ENCODE measurements at regions not wholly inside any gene's neighbourhood (a gene's known extent, or its start where the extent isn't known, plus 50 kb on each side); places are given as distances from the start of the nearest gene placed in this dataset.

GRCh38 chr7:34320926-34321661 is 336.9 kb upstream of the NPSR1 start:
- intact Hi-C loops (cut with DNase I) = no loop called here
- Histone ChIP-seq H3K4me3 (peak overlapping the region; percentile 13 to 22), H3K27me3 (no peaks in the 10 kb centered on the region), H3K36me3 (no peaks in the 10 kb centered on the region), H3K9me3 (no peaks in the 10 kb centered on the region), H3K4me1 (peaks cover 0 to 2% of the 10 kb centered on the region in 2 donors), H3K27ac (no peak overlapping the region)
- TF ChIP-seq, protein P1, sequence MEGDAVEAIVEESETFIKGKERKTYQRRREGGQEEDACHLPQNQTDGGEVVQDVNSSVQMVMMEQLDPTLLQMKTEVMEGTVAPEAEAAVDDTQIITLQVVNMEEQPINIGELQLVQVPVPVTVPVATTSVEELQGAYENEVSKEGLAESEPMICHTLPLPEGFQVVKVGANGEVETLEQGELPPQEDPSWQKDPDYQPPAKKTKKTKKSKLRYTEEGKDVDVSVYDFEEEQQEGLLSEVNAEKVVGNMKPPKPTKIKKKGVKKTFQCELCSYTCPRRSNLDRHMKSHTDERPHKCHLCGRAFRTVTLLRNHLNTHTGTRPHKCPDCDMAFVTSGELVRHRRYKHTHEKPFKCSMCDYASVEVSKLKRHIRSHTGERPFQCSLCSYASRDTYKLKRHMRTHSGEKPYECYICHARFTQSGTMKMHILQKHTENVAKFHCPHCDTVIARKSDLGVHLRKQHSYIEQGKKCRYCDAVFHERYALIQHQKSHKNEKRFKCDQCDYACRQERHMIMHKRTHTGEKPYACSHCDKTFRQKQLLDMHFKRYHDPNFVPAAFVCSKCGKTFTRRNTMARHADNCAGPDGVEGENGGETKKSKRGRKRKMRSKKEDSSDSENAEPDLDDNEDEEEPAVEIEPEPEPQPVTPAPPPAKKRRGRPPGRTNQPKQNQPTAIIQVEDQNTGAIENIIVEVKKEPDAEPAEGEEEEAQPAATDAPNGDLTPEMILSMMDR (IDR thresholded peaks at IDR 0.05) = peak; percentile 46 to 85 (median 66)
- DNase-seq (ENCODE audit: low spot score in 2 of 2) = peak in 1 of 2 donors; percentile 66

DNA sequence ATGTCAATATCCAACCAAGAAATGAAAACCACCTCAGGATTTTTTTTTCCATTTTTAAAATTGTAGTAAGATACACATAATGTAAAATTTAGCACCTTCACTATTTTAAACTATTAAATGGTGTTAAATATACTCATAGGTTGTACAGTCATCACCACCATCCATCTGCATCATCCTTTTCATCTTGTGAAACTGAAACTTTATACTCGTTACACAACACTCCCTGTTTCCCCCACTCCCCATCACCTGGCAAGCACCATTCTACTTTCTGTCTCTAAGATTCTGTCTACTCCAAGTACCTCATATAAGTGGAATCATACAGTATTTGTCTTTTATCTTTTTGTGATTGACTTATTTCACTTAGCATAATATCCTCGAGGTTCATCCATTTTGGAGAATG is 335.2 kb upstream of the NPSR1 start:
- Histone ChIP-seq H3K9me3 (no peaks in the 10 kb centered on the region), H3K27me3 (no peaks in the 10 kb centered on the region), H3K36me3 (no peaks in the 10 kb centered on the region), H3K4me1 (peaks cover 0 to 2% of the 10 kb centered on the region in 2 donors), H3K27ac (no peak overlapping the region), H3K4me3 (no peak overlapping the region)
- TF ChIP-seq, protein P1 (IDR thresholded peaks at IDR 0.05) = no peak
- intact Hi-C loops (cut with DNase I) = no loop called here
- no peak for DNase-seq (ENCODE audit: low spot score in 2 of 2)

DNA sequence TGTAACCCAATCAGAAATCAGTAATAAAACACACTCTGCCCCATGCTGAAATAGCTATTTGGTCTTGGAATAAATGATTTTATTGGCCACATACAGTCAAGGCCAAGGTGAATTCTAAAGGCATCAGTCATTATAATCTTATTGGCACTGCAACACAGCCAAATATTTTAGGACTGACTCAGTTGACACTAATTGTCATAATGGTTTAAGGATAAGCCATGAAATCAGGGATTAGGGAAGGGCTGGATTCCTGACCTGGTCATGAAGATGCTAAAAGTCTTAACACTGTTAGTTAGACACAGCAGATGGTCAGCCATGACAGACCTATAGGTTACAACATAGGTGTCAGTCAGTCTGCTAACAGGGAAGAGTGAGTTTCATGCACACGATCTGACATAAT is 330.3 kb upstream of the NPSR1 start:
- no peak for DNase-seq (ENCODE audit: low spot score in 2 of 2)
- TF ChIP-seq, protein P1 (IDR thresholded peaks at IDR 0.05) = no peak
- no peak overlapping the region for H3K27ac ChIP-seq
- H3K4me3 ChIP-seq = no peak overlapping the region
- intact Hi-C loops (cut with DNase I) = no loop called here
- no peaks in the 10 kb centered on the region for H3K36me3 ChIP-seq
- no peaks in the 10 kb centered on the region for H3K27me3 ChIP-seq
- no peaks in the 10 kb centered on the region for H3K4me1 ChIP-seq
- no peaks in the 10 kb centered on the region for H3K9me3 ChIP-seq

DNA sequence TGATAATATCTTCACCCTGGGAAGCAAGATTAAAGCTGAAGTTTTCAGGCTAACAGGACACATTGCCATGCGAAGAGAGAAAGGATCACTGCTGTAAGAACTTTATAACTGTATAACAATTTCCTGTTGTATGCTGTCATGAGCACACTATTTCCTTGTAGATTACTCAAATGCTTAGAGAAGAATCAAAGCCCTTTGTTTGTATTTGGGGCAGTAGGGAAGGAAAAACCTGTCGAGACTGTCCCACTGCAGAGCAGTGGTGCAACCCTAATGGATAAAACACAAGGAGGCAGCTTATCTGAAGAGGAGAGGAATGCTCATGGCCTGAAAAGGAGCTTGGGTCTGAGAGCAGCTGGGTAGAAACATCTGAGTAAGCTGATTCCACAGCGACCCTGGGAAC is 327.7 kb upstream of the NPSR1 start:
- TF ChIP-seq, protein P1 (IDR thresholded peaks at IDR 0.05) = no peak
- no peaks in the 10 kb centered on the region for H3K9me3 ChIP-seq
- DNase-seq (ENCODE audit: low spot score in 2 of 2) = no peak
- no peaks in the 10 kb centered on the region for H3K4me1 ChIP-seq
- intact Hi-C loops (cut with DNase I) = no loop called here
- H3K27me3 ChIP-seq = no peaks in the 10 kb centered on the region
- H3K36me3 ChIP-seq = no peaks in the 10 kb centered on the region
- no peak overlapping the region for H3K4me3 ChIP-seq
- H3K27ac ChIP-seq = no peak overlapping the region

GRCh38 chr7:34331102-34331501 is 326.9 kb upstream of the NPSR1 start:
- Histone ChIP-seq H3K4me3 (no peak overlapping the region), H3K4me1 (no peaks in the 10 kb centered on the region), H3K27ac (no peak overlapping the region), H3K9me3 (no peaks in the 10 kb centered on the region), H3K27me3 (no peaks in the 10 kb centered on the region), H3K36me3 (no peaks in the 10 kb centered on the region)
- intact Hi-C loops (cut with DNase I) = no loop called here
- TF ChIP-seq, protein P1 (IDR thresholded peaks at IDR 0.05) = no peak
- no peak for DNase-seq (ENCODE audit: low spot score in 2 of 2)

Data from ascending aorta (tissue), 2 donors.